ENCODE measurements at regions not wholly inside any gene's neighbourhood (a gene's known extent, or its start where the extent isn't known, plus 50 kb on each side); places are given as distances from the start of the nearest gene placed in this dataset.

DNA sequence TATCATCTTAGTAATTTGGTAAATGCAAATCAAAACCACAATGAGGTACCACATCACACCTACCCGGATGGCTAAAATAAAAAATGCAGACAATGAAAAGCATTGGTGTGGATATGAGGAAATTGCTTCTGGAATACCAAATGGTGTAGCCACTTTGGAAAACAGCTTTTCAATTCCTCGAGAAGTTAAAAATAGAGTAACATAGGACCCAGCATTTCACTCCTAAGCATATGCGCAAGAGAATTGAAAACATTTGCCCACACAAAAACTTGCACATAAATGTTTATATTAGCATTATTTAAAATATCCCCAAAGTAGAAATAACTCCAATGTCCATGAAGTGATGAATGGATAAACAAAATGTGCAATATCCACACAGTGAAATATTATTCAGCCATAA, 608.7 kb downstream of the ISL1 start:
- TF ChIP-seq, protein P1, sequence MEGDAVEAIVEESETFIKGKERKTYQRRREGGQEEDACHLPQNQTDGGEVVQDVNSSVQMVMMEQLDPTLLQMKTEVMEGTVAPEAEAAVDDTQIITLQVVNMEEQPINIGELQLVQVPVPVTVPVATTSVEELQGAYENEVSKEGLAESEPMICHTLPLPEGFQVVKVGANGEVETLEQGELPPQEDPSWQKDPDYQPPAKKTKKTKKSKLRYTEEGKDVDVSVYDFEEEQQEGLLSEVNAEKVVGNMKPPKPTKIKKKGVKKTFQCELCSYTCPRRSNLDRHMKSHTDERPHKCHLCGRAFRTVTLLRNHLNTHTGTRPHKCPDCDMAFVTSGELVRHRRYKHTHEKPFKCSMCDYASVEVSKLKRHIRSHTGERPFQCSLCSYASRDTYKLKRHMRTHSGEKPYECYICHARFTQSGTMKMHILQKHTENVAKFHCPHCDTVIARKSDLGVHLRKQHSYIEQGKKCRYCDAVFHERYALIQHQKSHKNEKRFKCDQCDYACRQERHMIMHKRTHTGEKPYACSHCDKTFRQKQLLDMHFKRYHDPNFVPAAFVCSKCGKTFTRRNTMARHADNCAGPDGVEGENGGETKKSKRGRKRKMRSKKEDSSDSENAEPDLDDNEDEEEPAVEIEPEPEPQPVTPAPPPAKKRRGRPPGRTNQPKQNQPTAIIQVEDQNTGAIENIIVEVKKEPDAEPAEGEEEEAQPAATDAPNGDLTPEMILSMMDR (IDR thresholded peaks at IDR 0.05 in 2 of 3, conservative IDR thresholded peaks at IDR 0.05 in 1 of 3; ENCODE audit: control insufficient read depth in 2 of 3, extremely low read depth in 1 of 3, insufficient read depth in 1 of 3, low read depth in 3 of 3, low read length in 3 of 3), result no peak
- TF ChIP-seq SIN3A (IDR thresholded peaks at IDR 0.05; ENCODE audit: low read depth, low read length), result no peak
- no peak for TF ChIP-seq TCF12 (IDR thresholded peaks at IDR 0.05; ENCODE audit: low read depth, low read length)
- TF ChIP-seq SREBF2 (IDR thresholded peaks at IDR 0.05; ENCODE audit: low read length), result no peak
- no peak for TF ChIP-seq SUZ12 (IDR thresholded peaks at IDR 0.05; ENCODE audit: unreplicated experiment)

All from GM12878 (cell line).